GM12892 (cell line): ENCODE measurements at regions not wholly inside any gene's neighbourhood (a gene's known extent, or its start where the extent isn't known, plus 50 kb on each side); places are given as distances from the start of the nearest gene placed in this dataset.

Experiments
- POLR2A ChIP-seq: IDR thresholded peaks from 2 replicates; pipeline ENCODE4 v1.6.1; 2011; ENCODE audit warnings: low read depth, low read length, control low read depth
- TAF1 ChIP-seq: IDR thresholded peaks from 2 replicates; pipeline ENCODE4 v1.6.1; 2011; ENCODE audit warnings: low read depth, mild to moderate bottlenecking, control low read depth, low read length, borderline replicate concordance

DNA sequence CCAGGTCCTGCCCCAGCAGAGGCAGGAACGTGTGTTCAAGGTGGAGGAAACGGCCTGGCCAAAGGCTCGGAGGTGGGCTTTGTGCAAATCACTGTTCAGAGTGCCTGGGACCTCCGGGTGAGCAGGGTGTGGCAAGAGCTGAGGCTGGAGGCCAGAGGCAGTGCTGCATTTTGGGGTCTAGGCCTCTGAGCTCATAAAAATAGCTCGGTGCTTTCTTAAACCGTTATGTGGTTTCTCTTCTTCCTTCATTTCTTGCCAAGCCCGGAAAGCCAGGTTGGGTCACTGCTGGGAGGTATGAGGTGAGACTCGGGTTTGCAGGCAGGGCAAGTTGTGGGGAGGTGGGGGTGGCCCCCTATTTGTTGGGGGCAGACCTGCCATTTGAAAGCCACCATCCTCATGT, 178.8 kb upstream of the MYL2 start:
- TF ChIP-seq POLR2A (peak; percentile 20; the same call in 1 of the 2 replicates), TAF1 (no peak)
